LNCAP (cell line): ENCODE measurements at regions not wholly inside any gene's neighbourhood (a gene's known extent, or its start where the extent isn't known, plus 50 kb on each side); places are given as distances from the start of the nearest gene placed in this dataset.
A peak's percentile ranks its signal among the peaks of the same experiment; 100 is the strongest.

Source experiments
- TF ChIP-seq, protein P1 (sequence below): fragments of 450-650 bp; IDR thresholded peaks from 2 replicates; pipeline ENCODE4 v1.5.1; 2017; ENCODE audit warnings: mild to moderate bottlenecking

DNA sequence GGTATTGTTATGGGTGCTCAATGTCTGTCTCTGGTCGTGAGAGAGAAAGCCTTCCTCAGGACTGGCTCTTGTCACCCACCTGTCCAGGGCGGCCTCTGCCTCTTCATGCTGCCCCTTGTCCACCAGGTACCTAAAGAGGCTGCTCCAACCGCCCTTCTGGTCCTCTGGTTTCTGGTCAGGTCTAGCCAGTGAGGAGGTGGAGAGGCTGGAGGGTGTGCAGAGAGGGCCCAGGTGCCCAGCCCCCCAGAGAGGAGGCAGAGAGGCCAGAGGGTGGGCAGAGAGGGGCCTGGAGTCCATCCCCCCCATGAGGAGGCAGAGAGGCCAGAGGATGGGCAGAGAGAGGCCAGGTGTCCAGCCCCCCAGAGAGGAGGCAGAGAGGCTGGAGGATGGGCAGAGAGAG is 329.8 kb upstream of the IRX4 start:
- TF ChIP-seq, protein P1, sequence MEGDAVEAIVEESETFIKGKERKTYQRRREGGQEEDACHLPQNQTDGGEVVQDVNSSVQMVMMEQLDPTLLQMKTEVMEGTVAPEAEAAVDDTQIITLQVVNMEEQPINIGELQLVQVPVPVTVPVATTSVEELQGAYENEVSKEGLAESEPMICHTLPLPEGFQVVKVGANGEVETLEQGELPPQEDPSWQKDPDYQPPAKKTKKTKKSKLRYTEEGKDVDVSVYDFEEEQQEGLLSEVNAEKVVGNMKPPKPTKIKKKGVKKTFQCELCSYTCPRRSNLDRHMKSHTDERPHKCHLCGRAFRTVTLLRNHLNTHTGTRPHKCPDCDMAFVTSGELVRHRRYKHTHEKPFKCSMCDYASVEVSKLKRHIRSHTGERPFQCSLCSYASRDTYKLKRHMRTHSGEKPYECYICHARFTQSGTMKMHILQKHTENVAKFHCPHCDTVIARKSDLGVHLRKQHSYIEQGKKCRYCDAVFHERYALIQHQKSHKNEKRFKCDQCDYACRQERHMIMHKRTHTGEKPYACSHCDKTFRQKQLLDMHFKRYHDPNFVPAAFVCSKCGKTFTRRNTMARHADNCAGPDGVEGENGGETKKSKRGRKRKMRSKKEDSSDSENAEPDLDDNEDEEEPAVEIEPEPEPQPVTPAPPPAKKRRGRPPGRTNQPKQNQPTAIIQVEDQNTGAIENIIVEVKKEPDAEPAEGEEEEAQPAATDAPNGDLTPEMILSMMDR = no peak

DNA sequence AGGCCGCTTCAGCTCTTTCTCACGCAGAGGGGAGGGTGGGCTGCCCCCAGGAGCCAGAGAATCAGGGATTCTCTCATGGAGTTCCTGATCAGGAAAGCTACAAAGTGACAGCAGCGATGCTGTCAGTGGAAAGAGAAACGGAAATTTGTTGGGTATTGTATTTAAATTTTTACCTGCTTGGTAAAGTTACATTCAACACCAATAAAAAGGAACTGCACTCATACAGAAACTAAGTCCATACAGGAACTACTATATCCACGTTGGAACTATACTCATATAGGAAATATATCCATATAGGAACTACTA is 325.5 kb upstream of the IRX4 start:
- TF ChIP-seq, protein P1 = no peak

DNA sequence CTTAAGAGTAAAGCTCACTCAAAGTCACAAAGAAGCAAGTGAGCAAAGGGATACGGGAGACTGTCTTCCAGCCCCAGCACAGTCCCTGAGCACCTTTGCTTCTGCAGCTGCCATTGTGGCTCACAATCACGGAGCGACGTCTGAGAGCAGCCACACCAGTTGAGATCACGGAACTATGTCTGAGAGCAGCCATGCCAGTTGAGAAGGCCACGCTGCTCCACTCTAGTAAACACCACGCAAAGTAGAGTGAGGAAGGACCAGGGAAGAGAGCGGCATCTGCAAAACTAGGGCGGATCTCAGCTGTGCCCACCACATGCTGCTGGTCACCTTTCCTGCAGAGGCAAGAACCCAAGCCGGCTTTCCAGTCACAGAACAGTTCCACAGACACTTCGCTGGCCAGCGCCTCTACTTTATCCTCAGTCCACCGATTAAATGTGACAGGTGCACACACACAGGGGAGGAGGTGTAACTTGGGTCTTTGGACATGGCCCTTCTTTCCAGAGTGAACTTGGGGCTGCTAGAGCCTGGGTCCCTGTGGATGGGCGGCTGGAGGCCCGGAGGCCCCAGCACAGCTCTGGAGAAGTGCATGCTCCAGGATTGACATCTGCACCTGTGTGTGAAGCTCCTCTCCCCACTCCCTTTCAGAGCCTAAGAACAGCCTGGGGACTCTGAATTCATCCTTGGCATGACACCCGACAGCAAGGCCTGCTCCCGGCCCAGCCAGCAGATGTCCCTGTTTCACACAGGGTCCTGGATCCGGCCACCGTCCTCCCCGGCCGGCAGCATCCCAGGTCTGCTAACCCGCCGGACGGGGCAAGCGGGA is 324.9 kb upstream of the IRX4 start:
- TF ChIP-seq, protein P1 = peak; percentile 71

DNA sequence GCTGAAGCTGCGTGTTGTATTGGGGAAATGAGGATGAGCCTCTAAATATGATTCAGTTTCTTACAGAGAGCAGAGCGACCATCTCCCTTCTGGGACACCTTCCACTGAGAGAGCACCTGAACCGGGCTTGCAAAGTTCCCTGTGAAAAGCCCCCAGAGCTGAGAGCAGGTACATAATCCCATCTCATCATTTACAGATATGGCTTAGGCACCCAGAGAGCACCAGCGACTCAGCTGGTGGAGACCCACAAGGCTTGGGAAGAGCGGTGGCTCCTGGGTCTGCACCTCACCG is 324.3 kb upstream of the IRX4 start:
- TF ChIP-seq, protein P1 = no peak

DNA sequence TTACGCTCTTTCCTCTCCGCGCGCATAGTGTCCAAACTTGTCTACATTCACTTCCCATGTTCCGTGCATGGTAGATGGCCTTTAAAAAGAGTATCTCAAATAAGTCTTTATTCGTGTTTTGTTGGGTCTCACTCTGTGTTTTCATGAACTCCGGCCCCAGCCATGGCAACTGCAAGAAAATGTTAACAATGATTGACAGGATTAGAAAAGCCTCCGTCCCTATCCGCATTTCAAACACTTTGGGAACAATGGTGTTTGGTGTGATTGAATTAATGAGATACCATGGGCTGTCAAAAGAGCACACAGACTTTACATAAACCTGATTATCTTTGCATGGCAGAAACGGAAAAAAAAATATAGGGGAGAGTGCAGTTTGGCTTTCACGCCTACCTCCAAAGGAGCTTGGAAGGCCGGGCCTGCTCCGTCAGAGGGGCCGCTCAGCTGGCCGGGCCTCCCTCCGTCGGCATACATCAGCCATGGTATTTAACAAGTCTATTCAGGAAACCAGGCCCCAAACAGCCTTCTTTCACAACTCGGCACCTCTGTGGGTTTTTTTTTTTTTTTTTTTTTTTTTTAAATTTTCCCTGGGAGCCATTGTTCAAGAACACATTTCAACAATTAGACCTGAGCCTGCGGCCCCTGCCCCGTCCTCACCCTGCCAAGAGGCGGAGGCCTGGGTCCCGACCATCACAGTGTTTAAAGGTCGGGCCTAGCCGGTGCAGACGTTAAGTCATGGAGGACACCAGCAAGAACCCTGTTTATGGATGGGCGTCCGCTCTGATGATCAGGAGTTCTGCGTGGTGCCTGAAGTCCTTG is 323.8 kb upstream of the IRX4 start:
- TF ChIP-seq, protein P1 = no peak

DNA sequence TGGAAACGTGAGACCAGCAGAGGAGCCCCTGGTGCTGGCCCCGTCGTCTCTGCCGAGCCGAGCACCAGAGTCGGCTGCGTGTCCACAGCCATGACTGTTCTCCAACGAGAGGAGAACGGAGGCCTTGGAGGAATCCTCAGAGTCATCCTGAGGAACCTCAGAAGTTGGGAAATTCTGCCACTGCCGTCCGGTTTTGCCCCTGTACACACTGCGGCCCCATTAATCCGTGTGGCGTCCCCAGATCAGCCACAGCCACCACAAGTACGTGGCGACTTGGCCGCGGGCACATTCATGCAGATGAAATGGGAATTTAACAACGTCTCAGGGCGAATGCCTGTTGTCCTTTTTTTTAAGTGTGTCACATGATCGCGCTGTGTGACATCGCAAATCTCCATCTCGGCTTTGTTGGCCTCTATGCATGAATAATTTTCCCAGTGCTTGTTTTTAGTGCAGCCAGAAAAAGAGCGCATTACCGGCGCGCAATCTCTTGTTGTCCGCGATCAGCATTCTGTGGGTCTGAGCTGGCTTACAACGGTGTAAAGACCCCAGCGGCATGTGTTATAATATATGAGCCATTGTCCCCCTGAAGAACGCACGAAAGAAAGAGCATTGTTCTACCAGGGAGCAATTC is 323.0 kb upstream of the IRX4 start:
- TF ChIP-seq, protein P1 = no peak

DNA sequence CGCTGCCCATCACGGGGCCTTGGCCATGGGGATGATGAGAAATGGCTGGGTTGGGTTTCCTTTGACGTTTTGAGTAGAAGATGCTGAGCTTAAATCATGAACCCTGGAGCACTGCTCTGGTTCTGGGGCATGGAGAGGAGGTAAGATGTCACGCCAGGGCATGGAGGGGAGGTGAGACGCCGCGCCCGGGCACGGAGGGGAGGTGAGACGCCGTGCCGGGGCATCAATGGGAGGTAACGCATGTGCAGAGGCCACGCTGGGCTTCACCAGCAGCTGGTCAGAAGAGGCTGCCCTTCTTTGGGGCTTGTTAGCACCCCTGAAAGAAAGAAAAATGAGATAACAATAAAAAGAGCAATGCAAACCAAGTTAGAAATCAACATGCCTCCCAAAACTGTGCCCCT is 322.5 kb upstream of the IRX4 start:
- TF ChIP-seq, protein P1 = no peak
